Activated B cell treated with CpG ODN at 0.5 μM for 24 hours (primary cell): ENCODE measurements at regions not wholly inside any gene's neighbourhood (a gene's known extent, or its start where the extent isn't known, plus 50 kb on each side); places are given as distances from the start of the nearest gene placed in this dataset.

Source experiments
- ATAC-seq: fragments of 200-7000 bp; cut with Tn5 transposase; one replicate; pipeline ENCODE4 v1.10.0; 2021; ENCODE audit warnings: low read depth, mild to moderate bottlenecking, moderate library complexity
- CTCF ChIA-PET: fragments of 350-600 bp; sonication (Branson Sonifier 250); formaldehyde crosslinking; loops from one replicate; lab custom pipeline; 2021; ENCODE audit warnings: antibody characterized with exemption; lab: Charles Lee
- POLR2A ChIA-PET: fragments of 350-600 bp; sonication (Branson Sonifier 250); formaldehyde crosslinking; loops from one replicate; lab custom pipeline; 2021; ENCODE audit warnings: antibody characterized with exemption; lab: Charles Lee
- DNase-seq: peaks from one replicate; pipeline ENCODE4 v3.0.0; 2022
- H3K27ac Mint-ChIP-seq: one replicate; pipeline ENCODE4 v1.8.0; 2020; ENCODE audit warnings: mixed read lengths
- H3K27me3 Mint-ChIP-seq: one replicate; pipeline ENCODE4 v1.8.0; 2021; ENCODE audit warnings: mixed read lengths
- H3K36me3 Mint-ChIP-seq: one replicate; pipeline ENCODE4 v1.8.0; 2021; ENCODE audit warnings: low read depth, mixed read lengths
- H3K4me1 Mint-ChIP-seq: one replicate; pipeline ENCODE4 v1.8.0; 2021; ENCODE audit warnings: mixed read lengths
- H3K4me3 Mint-ChIP-seq: one replicate; pipeline ENCODE4 v1.8.0; 2020; ENCODE audit warnings: mild to moderate bottlenecking, mixed read lengths
- H3K9me3 Mint-ChIP-seq: one replicate; pipeline ENCODE4 v1.8.0; 2020; ENCODE audit warnings: mixed read lengths
- intact Hi-C: fragments of 100-400 bp; cut with micrococcal nuclease; formaldehyde crosslinking; loops from one replicate; pipeline ENCODE4 v1.15.1; 2024
- TF ChIP-seq, protein P1 (sequence below): fragments of 200-600 bp; IDR thresholded peaks from one replicate; pipeline ENCODE4 v1.8.0; 2022; ENCODE audit warnings: antibody characterized with exemption, mild to moderate bottlenecking

GRCh38 chr21:41600961-41601572 is 93.1 kb upstream of the TMPRSS2 start:
- CTCF ChIA-PET = no interaction called here
- POLR2A ChIA-PET = no interaction called here
- no peak overlapping the region for H3K4me3 Mint-ChIP-seq
- no peaks in the 10 kb centered on the region for H3K9me3 Mint-ChIP-seq
- H3K4me1 Mint-ChIP-seq = peaks cover 2% of the 10 kb centered on the region
- DNase-seq (no peak), ATAC-seq (no peak)
- peaks cover 7% of the 10 kb centered on the region for H3K27me3 Mint-ChIP-seq
- TF ChIP-seq, protein P1, sequence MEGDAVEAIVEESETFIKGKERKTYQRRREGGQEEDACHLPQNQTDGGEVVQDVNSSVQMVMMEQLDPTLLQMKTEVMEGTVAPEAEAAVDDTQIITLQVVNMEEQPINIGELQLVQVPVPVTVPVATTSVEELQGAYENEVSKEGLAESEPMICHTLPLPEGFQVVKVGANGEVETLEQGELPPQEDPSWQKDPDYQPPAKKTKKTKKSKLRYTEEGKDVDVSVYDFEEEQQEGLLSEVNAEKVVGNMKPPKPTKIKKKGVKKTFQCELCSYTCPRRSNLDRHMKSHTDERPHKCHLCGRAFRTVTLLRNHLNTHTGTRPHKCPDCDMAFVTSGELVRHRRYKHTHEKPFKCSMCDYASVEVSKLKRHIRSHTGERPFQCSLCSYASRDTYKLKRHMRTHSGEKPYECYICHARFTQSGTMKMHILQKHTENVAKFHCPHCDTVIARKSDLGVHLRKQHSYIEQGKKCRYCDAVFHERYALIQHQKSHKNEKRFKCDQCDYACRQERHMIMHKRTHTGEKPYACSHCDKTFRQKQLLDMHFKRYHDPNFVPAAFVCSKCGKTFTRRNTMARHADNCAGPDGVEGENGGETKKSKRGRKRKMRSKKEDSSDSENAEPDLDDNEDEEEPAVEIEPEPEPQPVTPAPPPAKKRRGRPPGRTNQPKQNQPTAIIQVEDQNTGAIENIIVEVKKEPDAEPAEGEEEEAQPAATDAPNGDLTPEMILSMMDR = no peak
- H3K27ac Mint-ChIP-seq = no peak overlapping the region
- H3K36me3 Mint-ChIP-seq = no peaks in the 10 kb centered on the region
- intact Hi-C loops = no loop called here

- CTCF ChIA-PET = no interaction called here
- ATAC-seq = no peak
- DNase-seq = no peak
- TF ChIP-seq, protein P1 = no peak
- POLR2A ChIA-PET = no interaction called here
- no peak overlapping the region for H3K4me3 Mint-ChIP-seq
- no peaks in the 10 kb centered on the region for H3K36me3 Mint-ChIP-seq
- no peak overlapping the region for H3K27ac Mint-ChIP-seq
- peaks cover 6% of the 10 kb centered on the region for H3K27me3 Mint-ChIP-seq
- intact Hi-C loops = no loop called here
- H3K4me1 Mint-ChIP-seq = peaks cover 2% of the 10 kb centered on the region
- H3K9me3 Mint-ChIP-seq = no peaks in the 10 kb centered on the region
Measured at GRCh38 chr21:41600556-41600955, 92.6 kb upstream of the TMPRSS2 start.

DNA sequence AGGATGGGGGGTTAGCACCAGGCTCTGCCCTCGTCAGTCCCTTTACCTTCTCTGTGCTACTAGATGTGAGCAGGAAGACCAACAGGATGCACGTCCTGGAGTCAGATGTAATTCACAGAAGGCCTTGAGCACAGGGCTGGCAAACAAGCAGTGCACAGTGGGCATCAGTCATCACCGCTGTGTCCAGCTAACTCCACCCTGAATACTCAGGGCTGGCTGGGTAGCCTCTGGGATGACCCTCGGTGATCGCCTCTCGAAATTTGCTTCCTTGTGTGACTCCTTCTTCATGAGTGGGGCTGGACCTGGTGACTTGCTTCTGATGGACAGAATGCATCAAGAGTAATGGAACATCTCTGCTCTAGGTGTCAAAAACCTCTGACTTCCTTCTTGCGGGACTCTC is 92.2 kb upstream of the TMPRSS2 start:
- ChIA-PET POLR2A (no interaction called here), CTCF (no interaction called here)
- TF ChIP-seq, protein P1 = no peak
- ATAC-seq (no peak), DNase-seq (no peak)
- intact Hi-C loops = no loop called here
- Mint-ChIP-seq H3K36me3 (no peaks in the 10 kb centered on the region), H3K9me3 (no peaks in the 10 kb centered on the region), H3K27ac (no peak overlapping the region), H3K27me3 (peaks cover 6% of the 10 kb centered on the region), H3K4me3 (no peak overlapping the region), H3K4me1 (peaks cover 2% of the 10 kb centered on the region)

- POLR2A ChIA-PET = no interaction called here
- Mint-ChIP-seq H3K27ac (no peak overlapping the region), H3K4me1 (peaks cover 2% of the 10 kb centered on the region), H3K27me3 (peaks cover 8% of the 10 kb centered on the region), H3K4me3 (no peak overlapping the region), H3K9me3 (no peaks in the 10 kb centered on the region), H3K36me3 (no peaks in the 10 kb centered on the region)
- intact Hi-C loops = no loop called here
- TF ChIP-seq, protein P1 = no peak
- ATAC-seq (no peak), DNase-seq (no peak)
- CTCF ChIA-PET = no interaction called here
Measured at GRCh38 chr21:41598561-41599431, 90.8 kb upstream of the TMPRSS2 start.

- intact Hi-C loops = no loop called here
- Mint-ChIP-seq H3K27ac (no peak overlapping the region), H3K9me3 (no peaks in the 10 kb centered on the region), H3K27me3 (peaks cover 6% of the 10 kb centered on the region), H3K36me3 (no peaks in the 10 kb centered on the region), H3K4me3 (no peak overlapping the region), H3K4me1 (peaks cover 2% of the 10 kb centered on the region)
- POLR2A ChIA-PET = no interaction called here
- DNase-seq (no peak), ATAC-seq (no peak)
- CTCF ChIA-PET = no interaction called here
- TF ChIP-seq, protein P1 = no peak
Measured at GRCh38 chr21:41597811-41598231, 89.9 kb upstream of the TMPRSS2 start.
